Keratinocyte (primary cell): ENCODE measurements at regions not wholly inside any gene's neighbourhood (a gene's known extent, or its start where the extent isn't known, plus 50 kb on each side); places are given as distances from the start of the nearest gene placed in this dataset.

Source experiments
- CTCF ChIP-seq, 3 experiments: IDR thresholded peaks in 1 of 3; conservative IDR thresholded peaks in 1 of 3; optimal IDR thresholded peaks in 1 of 3; 2 replicates in 2 of 3; 3 replicates in 1 of 3; pipeline versions ENCODE3 to v1.5.1; 2011; ENCODE audit warnings: low read length in 3 of 3, mild to moderate bottlenecking in 3 of 3, moderate library complexity in 2 of 3, control low read depth in 1 of 3, inconsistent platforms in 1 of 3; ENCODE audit not compliant: insufficient read depth in 2 of 3; ENCODE audit errors: extremely low read depth in 1 of 3
- EZH2 ChIP-seq: IDR thresholded peaks from one replicate; pipeline ENCODE4 v1.6.1; 2012; ENCODE audit warnings: inconsistent platforms, mild to moderate bottlenecking, low read length, moderate library complexity

- TF ChIP-seq CTCF (optimal IDR thresholded peaks at IDR 0.05 in 1 of 3, IDR thresholded peaks at IDR 0.05 in 1 of 3, conservative IDR thresholded peaks at IDR 0.05 in 1 of 3; ENCODE audit: extremely low read depth in 1 of 3, insufficient read depth in 2 of 3, low read length in 3 of 3), result no peak
- TF ChIP-seq EZH2, result no peak
These were observed 697.4 kb downstream of the TRAM1L1 start for GRCh38 chr4:116387937-116388474.
